ENCODE measurements at regions not wholly inside any gene's neighbourhood (a gene's known extent, or its start where the extent isn't known, plus 50 kb on each side); places are given as distances from the start of the nearest gene placed in this dataset.

GRCh38 chr10:8272794-8273425 is 218.4 kb downstream of the GATA3 start:
- Histone ChIP-seq H3K4me2 (ENCODE audit: low read depth, low read length) (no peak overlapping the region), H2AK5ac (ENCODE audit: low read depth, low read length) (no peak overlapping the region), H3K36me3 (ENCODE audit: control insufficient read depth, insufficient read depth, low read length) (no peaks in the 10 kb centered on the region), H4K20me1 (ENCODE audit: insufficient read depth, low read length) (no peaks in the 10 kb centered on the region), H2BK15ac (ENCODE audit: low read depth, low read length) (no peak overlapping the region), H3K9ac (ENCODE audit: low read depth, low read length) (no peak overlapping the region), H2AK9ac (replicated peaks; ENCODE audit: low read depth, low read length, poor library complexity) (no peak overlapping the region), H2BK5ac (ENCODE audit: low read depth, low read length, poor library complexity, severe bottlenecking) (no peak overlapping the region), H3K18ac (ENCODE audit: low read depth, low read length) (no peak overlapping the region), H3K4me3 (ENCODE audit: insufficient read depth, low read depth, low read length) (no peak overlapping the region), H4K8ac (ENCODE audit: low read depth in 2 of 2, low read length in 2 of 2) (no peak overlapping the region), H2BK120ac (ENCODE audit: low read depth, low read length) (no peak overlapping the region), H3K9me3 (ENCODE audit: control insufficient read depth, insufficient read depth, low read length) (peaks cover 2% of the 10 kb centered on the region; the same call in 1 of the 2 replicates), H3K4me1 (ENCODE audit: control insufficient read depth, insufficient read depth, low read length) (no peaks in the 10 kb centered on the region), H3K23ac (ENCODE audit: low read depth, low read length) (no peak overlapping the region), H3K27me3 (ENCODE audit: control insufficient read depth, insufficient read depth, low read length) (no peaks in the 10 kb centered on the region), H2AFZ (replicated peaks; ENCODE audit: low read length, poor library complexity) (no peak overlapping the region), H4K91ac (ENCODE audit: insufficient read depth, low read depth, low read length) (no peak overlapping the region), H3K9me1 (ENCODE audit: insufficient read depth, low read length) (no peaks in the 10 kb centered on the region), H4K5ac (ENCODE audit: low read depth, low read length) (no peak overlapping the region), H3K79me1 (ENCODE audit: low read depth in 1 of 2, low read length in 2 of 2) (no peaks in the 10 kb centered on the region), H3K27ac (ENCODE audit: insufficient read depth, low read length) (no peak overlapping the region), H3K4ac (ENCODE audit: low read depth, low read length) (no peak overlapping the region), H3K14ac (replicated peaks; ENCODE audit: low read depth, low read length) (no peak overlapping the region), H3K56ac (ENCODE audit: extremely low read depth, insufficient read depth, low read length) (no peak overlapping the region), H2BK20ac (ENCODE audit: low read depth, low read length) (no peak overlapping the region)
- dilution Hi-C loops (cut with HindIII; ENCODE audit: low sequenced_read_pairs, unreplicated experiment), result no loop called here
- intact Hi-C loops (cut with micrococcal nuclease), result no loop called here
- ATAC-seq (ENCODE audit: low read depth), result no peak
- in situ Hi-C loops (cut with MboI; ENCODE audit: low sequenced_read_pairs), result no loop called here
- POLR2A ChIA-PET (ENCODE audit: unreplicated experiment), result no interaction called here
- BruUV-seq (replicated peaks), result no TSS peak
- no peak for DNase-seq
- CTCF ChIA-PET, result no interaction called here
- 49% methylated on average over 4 of the region's 10 CpGs; no CpG with 5 or more reads in 1 of the 2 experiments for WGBS, 2 experiments (ENCODE audit: extremely low coverage in 2 of 2, insufficient read length in 1 of 2)
- TF ChIP-seq BHLHE40 (IDR thresholded peaks at IDR 0.05; ENCODE audit: low read depth, low read length) (no peak), MAFK (IDR thresholded peaks at IDR 0.05; ENCODE audit: low read depth, low read length) (no peak), USF2 (IDR thresholded peaks at IDR 0.05; ENCODE audit: low read depth, low read length) (no peak), POLR2A (IDR thresholded peaks at IDR 0.05; ENCODE audit: low read depth, low read length) (no peak), ELK1 (IDR thresholded peaks at IDR 0.05; ENCODE audit: borderline replicate concordance, low read depth, low read length) (no peak), FOS (IDR thresholded peaks at IDR 0.05; ENCODE audit: low read depth, low read length) (no peak), SMC3 (IDR thresholded peaks at IDR 0.05; ENCODE audit: low read depth, low read length) (no peak), CTCF (conservative IDR thresholded peaks at IDR 0.05; ENCODE audit: low read depth, low read length) (no peak), CEBPB (IDR thresholded peaks at IDR 0.05; ENCODE audit: low read depth, low read length) (no peak), NFE2L2 (IDR thresholded peaks at IDR 0.05; ENCODE audit: low read depth, low read length) (no peak), MXI1 (IDR thresholded peaks at IDR 0.05; ENCODE audit: borderline replicate concordance, low read depth, low read length) (no peak), RFX5 (IDR thresholded peaks at IDR 0.05; ENCODE audit: low read depth, low read length) (no peak), RAD21 (IDR thresholded peaks at IDR 0.05; ENCODE audit: low read length) (no peak), CHD1 (IDR thresholded peaks at IDR 0.05; ENCODE audit: low read depth, low read length) (no peak)

Data from IMR-90 (cell line).